ENCODE measurements at regions not wholly inside any gene's neighbourhood (a gene's known extent, or its start where the extent isn't known, plus 50 kb on each side); places are given as distances from the start of the nearest gene placed in this dataset.

GRCh38 chrX:104469771-104470170 lies 96.2 kb upstream of the IL1RAPL2 start:
- no peak for FAIRE-seq
- H3K27me3 ChIP-seq (ENCODE audit: control insufficient read depth in 1 of 2, insufficient read depth in 2 of 2, low read length in 2 of 2) = no peaks in the 10 kb centered on the region
- no peaks in the 10 kb centered on the region for H3K36me3 ChIP-seq (replicated peaks in 1 of 2; ENCODE audit: control insufficient read depth in 1 of 2, insufficient read depth in 2 of 2, low read length in 2 of 2)
- intact Hi-C loops (cut with micrococcal nuclease; ENCODE audit: unreplicated experiment) (no loop called here), in situ Hi-C loops (cut with HindIII; ENCODE audit: extremely low pct_ligation_motif_present, low pct_unique_long_range_greater_than_20kb) (no loop called here)
- ATAC-seq = no peak
- BruUV-seq (replicated peaks) = no TSS peak
- H4K20me1 ChIP-seq (ENCODE audit: insufficient read depth, low read length) = no peaks in the 10 kb centered on the region
- ChIA-PET CTCF (ENCODE audit: low intra/inter-chr PET ratio, low total read pairs) (no interaction called here), POLR2A (no interaction called here)
- no peak overlapping the region for H3K27ac ChIP-seq (ENCODE audit: extremely low read length, insufficient read depth, low read length)
- H3K9me3 ChIP-seq (ENCODE audit: low read length) = no peaks in the 10 kb centered on the region
- no peak overlapping the region for H3K9ac ChIP-seq (ENCODE audit: insufficient read depth, low read depth, low read length)
- H2AFZ ChIP-seq (ENCODE audit: low read length) = no peak overlapping the region
- no CpG with 5 or more reads among the region's 1 CpG for WGBS (ENCODE audit: low lambda C conversion rate)
- no peaks in the 10 kb centered on the region for H3K4me1 ChIP-seq (ENCODE audit: insufficient read depth, low read length)
- no peaks in the 10 kb centered on the region for H3K79me2 ChIP-seq (ENCODE audit: insufficient read depth, low read length)
- no peak overlapping the region for H3K4me2 ChIP-seq (ENCODE audit: low read depth, low read length)
- DNase-seq (ENCODE audit: low spot score) = no peak
- no peak overlapping the region for H3K4me3 ChIP-seq (replicated peaks in 1 of 3; ENCODE audit: insufficient read depth in 1 of 3, low read depth in 2 of 3, low read length in 3 of 3)
- TF ChIP-seq ZHX2 (IDR thresholded peaks at IDR 0.05; ENCODE audit: low read depth) (no peak), ZHX2 (CRISPR knock-in tag; IDR thresholded peaks at IDR 0.05; ENCODE audit: borderline replicate concordance) (no peak), FLYWCH1 (CRISPR knock-in tag; IDR thresholded peaks at IDR 0.05) (no peak), ZEB1 (IDR thresholded peaks at IDR 0.05; ENCODE audit: insufficient replicate concordance, low read depth) (no peak), THAP11 (CRISPR knock-in tag; IDR thresholded peaks at IDR 0.05) (no peak), IRF9 (CRISPR knock-in tag; IDR thresholded peaks at IDR 0.05; ENCODE audit: borderline replicate concordance) (no peak), ZBTB38 (CRISPR knock-in tag; IDR thresholded peaks at IDR 0.05) (no peak), SRY (CRISPR knock-in tag; IDR thresholded peaks at IDR 0.05) (no peak), MED8 (CRISPR knock-in tag; IDR thresholded peaks at IDR 0.05; ENCODE audit: insufficient replicate concordance) (no peak), MIER3 (CRISPR knock-in tag; IDR thresholded peaks at IDR 0.05; ENCODE audit: borderline replicate concordance) (no peak), JUN (CRISPR knock-in tag; IDR thresholded peaks at IDR 0.05) (no peak), POLR2A (IDR thresholded peaks at IDR 0.05; ENCODE audit: insufficient read depth in 1 of 2, low read depth in 2 of 2, low read length in 2 of 2) (no peak), NFE2L2 (IDR thresholded peaks at IDR 0.05; ENCODE audit: low read length) (no peak), ZNF382 (CRISPR knock-in tag; IDR thresholded peaks at IDR 0.05; ENCODE audit: borderline replicate concordance) (no peak), ZNF691 (CRISPR knock-in tag; IDR thresholded peaks at IDR 0.05; ENCODE audit: borderline replicate concordance, low read depth) (no peak), E2F2 (CRISPR knock-in tag; IDR thresholded peaks at IDR 0.05; ENCODE audit: borderline replicate concordance) (no peak), PITX1 (CRISPR knock-in tag; IDR thresholded peaks at IDR 0.05) (no peak), ZFP36L2 (CRISPR knock-in tag; IDR thresholded peaks at IDR 0.05) (no peak), ZBTB7A (CRISPR knock-in tag; IDR thresholded peaks at IDR 0.05) (no peak)
